HG03066 (cell line): ENCODE measurements at regions not wholly inside any gene's neighbourhood (a gene's known extent, or its start where the extent isn't known, plus 50 kb on each side); places are given as distances from the start of the nearest gene placed in this dataset.

Experiments used
- ATAC-seq: cut with Tn5 transposase; IDR thresholded peaks from one replicate; pipeline ENCODE4 v1.9.1; 2021; ENCODE audit warnings: low read depth; ENCODE audit not compliant: unreplicated experiment

DNA sequence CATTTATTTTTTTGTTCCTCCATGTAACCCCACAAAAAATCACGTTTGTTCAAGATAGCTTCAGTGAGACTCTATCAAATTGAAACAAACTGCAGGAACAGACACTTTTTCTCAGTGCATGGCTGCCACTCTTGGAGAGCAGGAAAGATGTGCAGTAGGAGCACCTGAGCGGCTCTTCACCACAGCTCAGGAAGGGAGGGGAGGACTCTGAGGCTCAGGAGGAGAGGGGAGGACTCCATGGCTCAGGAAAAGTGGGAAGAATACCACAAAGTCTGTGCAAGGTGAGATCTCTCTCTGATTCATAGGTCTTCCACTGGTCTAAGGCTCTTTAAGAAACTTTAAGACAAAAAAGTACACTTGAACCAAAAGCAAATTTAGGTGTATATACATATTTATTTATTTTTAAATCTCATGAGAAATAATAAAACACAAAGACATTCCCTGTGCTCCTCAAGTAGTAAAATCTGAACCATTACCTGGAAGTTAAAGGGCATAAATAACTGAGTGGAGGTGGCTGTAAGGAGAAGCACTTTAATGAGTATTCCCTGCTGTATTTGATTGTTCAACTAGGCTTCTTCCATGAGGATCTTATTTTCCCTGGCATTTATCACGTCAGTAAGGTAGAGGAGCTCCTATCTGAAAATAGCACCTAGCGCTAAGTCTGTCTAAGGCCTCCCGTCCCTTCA is 69.2 kb upstream of the CCN6 start:
- no peak for ATAC-seq

DNA sequence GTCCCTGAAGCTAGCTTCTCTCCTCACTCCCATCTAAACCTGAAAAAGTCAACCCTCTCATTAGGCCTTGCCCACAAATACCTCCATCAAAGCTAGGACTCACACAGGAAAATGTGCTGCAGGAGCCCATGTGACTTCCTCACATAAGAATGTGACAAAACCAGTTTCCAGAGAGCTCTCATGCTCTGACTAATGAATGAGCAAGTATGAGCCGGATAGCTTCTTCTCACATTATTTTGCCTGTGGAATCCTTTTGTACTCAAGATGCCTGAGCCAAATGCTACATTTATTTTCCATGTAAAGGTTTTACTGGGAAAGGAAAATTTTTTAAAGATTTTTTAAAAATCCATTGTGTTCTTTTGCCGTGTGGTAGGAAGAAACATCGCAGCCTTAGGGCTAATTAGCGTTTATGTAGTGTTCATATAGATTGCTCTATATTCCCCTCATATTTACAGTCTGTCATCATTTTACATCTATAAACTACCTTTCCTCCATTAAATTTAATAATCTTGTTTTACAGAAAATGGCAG is 68.6 kb upstream of the CCN6 start:
- ATAC-seq = no peak

DNA sequence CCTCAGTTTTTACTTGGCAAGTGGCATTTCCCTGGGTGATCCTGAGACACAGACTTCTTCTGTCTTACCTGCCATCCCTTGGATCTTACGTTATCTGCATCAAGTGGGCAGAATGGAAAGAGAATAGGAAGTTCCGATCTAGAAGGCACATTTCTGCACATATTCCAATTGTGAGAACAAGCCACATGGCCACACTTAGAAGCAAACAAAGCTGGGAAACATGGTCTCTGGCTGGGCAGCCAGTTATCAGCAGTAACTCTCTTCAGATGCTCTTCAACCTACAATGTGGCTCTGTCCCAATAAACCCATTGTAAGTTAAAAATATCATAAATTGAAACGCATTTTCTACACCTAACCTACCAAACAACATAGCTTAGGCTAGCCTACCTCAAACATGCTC is 67.3 kb upstream of the CCN6 start:
- no peak for ATAC-seq

DNA sequence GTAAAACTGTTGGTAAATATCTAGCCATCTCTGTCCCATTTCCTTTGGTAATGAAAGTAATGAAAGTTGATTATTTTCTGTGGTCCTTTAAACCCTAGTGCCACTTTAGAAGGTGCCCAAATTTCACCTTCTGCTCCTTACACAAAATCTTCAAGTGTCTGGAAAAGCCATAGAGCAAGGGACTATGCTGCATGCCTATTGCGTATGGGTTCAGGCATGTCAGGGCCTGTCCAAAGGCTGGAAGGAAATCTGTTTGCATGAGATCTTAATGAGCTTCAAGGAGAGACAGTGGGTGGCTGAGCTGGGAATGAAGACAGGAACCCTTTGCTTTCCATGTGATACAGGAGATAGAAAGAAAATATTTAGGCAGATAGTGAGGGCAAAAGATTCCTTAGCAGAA is 66.6 kb upstream of the CCN6 start:
- no peak for ATAC-seq

DNA sequence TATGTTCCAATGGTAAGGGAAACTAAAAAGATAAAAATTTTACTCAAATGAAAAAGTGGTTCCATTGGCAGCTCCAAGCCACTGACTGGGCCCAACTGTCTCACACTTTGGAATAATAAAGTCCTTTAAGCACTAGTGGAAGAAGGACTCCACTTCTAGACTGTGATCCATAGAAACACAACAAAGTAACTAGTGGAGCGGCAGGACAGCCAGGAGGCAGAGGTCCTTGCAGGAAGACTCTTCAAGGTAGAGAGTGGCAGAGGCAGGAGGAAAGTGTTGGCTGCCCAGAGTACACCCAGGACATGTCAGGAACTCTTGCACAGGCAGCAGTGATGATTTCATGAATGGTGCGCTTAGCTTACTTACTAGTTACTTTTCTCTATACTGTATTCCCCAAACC is 65.0 kb upstream of the CCN6 start:
- ATAC-seq = no peak

DNA sequence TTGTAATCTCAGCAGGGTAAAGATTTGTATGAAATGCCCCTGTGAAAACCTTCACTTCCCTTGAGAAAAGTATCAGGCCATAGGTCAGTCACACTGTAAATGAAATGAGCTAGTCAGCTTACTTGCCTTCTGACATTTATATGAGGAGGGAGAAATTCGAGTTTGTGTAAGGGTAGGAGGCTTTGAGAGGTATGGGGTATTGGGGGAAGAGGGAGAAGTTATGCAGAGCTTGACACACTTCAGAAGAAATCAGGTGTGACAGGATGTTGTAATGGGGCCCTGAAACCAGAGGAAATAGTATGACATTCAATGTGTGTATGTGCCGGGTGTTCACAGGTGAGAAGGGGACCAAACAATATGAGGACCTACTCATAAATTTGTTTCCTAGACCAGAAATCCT is 64.2 kb upstream of the CCN6 start:
- peak; percentile 69 for ATAC-seq

DNA sequence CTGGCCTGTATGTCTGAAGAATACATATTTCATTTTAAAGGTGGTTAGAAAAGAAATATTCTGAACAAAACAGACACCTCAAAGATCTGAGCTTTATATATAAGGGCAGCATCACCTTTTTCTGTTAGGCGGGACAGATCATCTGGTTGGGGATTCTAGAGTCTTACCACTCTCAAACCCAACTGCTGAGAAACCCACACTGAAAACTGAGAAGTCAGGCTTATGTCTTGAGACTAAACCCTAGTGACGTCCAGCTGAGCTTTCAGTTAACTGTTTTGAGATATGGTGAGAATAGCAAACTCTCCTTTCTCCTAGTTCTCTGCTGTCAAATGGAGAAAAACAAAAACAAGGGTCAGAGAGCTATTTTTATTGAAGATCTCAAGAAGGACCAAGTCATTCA is 63.7 kb upstream of the CCN6 start:
- peak; percentile 55 for ATAC-seq

DNA sequence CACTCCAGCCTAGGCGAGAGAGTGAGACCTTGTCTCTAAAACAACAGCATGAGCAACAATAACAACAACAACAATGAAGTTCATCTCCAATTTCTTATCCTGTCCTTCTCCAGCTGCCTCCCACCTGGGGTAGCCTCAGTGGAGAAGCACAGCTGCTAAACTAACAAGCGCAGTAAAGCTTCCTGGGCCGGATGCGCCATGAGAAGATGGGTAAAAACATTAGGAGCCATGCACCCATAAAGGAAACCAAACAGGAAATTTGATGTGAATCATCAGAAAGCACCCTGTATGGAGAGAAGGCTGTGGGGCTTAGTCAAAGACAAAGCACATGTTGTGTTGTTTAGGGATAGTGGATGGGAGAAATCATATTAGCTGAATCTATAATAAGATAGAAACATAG is 61.1 kb upstream of the CCN6 start:
- ATAC-seq = no peak

DNA sequence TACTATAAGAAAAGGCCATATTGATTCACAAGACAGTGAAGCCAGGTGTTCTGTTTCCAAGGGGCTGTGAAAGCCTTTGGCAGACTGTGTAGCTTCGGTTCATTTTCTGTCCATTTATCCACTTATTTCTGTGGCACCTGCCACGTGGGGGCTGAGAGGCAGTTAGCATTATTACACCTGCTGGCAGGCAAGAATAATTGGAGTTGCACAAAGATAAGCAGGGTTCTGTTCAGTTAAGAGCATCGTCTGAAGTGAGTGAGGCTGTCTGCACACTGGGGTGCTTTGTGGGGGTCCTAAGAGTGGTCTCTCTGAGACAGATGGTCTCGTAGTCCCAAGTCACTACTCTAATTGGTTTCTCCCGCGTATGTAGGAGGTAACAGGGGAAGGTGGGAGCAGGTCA is 60.6 kb upstream of the CCN6 start:
- ATAC-seq = no peak

DNA sequence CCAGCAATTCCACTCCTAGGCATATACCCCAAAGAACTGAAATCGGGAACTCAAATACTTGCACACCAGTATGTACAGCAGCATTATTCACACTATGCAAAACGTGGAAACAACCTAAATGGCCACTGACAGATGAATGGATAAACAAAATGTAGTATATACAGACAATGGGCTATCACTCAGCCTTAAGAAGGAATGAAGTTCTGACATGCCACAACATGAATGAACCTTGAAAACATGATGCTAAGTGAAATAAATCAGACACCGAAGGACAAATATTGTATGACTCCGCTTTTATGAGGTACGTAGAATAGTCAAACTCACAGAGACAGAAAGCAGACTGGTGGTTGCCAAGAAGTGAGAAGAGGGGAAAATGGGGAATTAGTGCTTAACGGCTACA is 59.1 kb upstream of the CCN6 start:
- no peak for ATAC-seq

DNA sequence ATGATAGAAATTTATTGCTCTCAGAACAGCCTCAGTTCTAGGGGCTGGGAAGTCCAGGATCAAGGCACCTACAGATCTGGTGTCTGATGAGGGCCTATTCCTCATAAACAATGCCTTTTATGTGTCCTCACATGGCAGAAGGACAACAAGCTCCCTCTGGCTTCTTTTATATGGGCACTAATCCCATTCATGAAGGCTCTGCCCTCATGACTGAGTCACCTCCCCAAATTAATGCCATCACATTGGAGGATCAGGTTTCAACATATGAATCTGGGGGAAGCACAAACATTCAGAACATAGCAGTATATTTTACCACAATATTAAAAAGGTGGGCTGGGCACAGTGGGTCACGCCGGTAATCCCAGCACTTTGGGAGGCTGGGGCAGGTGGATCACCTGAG is 58.5 kb upstream of the CCN6 start:
- no peak for ATAC-seq

DNA sequence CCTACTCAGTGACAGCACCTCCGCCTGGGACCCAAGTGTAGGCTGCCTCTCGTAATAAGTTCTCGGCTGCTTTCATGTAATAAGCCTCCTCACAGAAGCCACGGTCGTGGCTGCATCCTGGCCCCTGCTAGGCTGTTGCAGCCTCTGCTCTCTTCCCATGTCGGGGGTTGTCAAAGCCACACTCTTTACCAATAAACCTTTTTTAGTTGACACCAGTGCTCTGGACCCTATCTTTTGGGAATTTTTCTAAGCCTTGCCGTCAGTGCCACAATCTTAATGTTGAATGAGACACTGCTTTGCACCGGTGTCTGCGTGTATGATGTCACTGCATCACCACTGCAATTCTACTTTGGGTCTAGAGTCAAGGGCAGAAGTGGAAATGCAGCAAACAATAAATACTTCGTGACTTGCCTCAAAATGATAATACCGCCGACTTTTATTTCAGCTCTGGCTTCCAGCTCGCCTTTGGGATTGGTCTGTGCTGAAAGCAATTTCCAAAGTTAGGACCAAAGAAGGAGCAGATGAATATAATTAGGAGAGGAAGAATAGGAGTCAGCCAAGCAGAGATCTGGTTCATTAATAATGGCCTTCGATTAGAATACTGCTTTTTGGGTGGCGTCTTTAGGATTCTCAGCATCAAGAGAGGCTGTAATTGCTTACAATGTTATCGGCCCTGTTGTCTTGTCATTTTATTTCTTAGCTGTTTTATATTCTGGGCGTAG is 57.6 kb upstream of the CCN6 start:
- no peak for ATAC-seq

DNA sequence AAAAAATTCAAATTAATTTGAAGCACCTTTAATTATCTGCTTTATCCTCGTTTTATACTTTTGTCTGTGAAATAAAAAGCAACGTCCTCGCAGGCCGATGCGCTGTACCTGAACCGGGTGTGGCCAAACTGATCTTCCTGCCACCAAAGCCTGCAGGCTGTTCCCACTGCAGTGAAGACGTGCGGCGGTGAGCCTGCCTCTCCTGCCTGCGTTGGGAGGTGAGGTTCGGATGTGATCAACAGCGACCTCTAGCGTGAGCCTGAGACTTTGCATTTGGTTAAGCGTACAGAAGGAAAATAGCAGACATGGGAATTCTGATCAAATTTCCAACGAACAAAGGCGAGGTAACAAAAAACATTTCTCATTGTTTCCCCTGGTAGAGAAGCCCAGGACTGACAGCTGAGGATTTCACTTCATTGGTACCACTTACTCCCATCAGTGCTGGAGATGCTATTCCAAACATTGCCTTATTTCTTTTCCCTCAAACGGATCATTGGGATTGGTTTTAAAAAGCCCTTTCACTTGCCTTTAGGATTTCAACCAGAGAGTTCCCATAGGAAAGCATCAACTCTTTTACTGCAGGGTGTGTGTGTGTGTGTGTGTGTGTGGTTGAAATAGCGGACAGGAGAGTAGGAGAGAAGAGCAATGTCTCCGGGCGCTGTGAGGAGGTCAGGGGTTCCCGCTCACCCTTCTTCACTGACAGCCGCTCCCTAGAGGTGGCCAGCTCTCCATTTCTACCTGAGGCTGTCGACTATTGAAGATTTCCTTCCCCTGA is 56.6 kb upstream of the CCN6 start:
- peak; percentile 73 for ATAC-seq

DNA sequence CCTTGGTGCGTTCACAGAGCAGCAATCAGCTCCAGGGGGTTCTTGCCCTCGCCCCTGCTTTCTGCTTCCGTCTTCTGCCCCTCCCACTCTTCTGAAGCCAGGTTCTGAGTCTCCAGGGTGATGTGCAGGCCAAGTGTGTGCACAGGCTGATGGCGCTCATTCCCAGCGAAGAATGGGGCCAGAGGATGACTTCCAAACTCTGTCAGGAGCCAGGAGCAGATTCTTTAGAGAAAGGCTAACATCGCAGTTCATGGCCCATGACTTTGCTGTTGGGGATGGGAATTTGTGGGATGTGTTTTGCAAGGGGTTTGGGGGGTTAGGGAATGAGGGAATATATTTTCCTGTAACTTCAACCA is 56.1 kb upstream of the CCN6 start:
- no peak for ATAC-seq

DNA sequence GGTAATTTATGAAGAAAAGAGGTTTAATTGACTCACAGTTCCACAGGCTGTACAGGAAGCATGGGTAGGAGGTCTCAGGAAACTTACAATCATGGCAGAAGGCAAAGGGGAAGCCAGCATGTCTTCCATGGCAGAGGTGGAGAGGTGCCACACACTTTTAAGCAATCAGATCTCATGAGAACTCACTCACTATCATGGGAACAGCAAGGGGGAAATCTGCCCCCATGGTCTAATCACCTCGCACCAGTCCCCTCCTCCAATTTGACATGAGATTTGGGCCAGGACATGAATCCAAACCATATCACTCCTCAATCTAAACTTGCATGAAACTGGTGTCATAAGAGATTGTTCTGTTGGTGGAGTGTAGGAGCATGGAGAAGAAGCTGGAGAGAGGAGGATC is 51.6 kb upstream of the CCN6 start:
- ATAC-seq = no peak
